ENCODE measurements at regions not wholly inside any gene's neighbourhood (a gene's known extent, or its start where the extent isn't known, plus 50 kb on each side); places are given as distances from the start of the nearest gene placed in this dataset.

DNA sequence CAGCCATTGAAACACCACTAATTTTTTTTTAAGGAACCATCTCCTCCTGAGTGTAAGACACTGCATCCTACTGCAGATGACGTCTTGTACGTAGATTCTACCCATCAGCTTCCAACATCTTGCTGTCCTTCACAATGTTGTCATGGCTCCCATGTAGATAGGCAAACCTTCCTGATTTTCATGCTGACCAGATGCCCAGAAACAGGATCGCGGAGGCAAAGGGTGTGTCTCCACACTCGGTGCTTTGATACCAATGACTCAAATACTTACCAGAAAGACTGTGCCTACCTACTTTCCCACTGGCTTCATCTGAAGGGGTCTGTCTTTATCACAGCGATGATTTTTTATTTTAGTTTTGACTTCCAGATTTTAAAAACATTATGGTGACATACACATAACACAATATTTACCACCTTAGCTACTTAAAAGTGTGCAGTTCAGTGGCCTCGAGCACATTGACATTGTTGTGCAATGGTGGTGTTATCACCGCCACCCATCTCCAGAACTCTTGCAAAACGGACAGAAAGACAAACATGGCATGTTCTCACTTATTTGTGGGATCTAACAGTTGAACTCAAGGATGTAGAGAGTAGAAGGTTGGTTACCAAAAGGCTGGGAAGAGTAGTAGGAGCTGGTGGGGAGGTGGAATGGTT lies 94.0 kb upstream of the PEG3 start:
- TF ChIP-seq, protein P1, sequence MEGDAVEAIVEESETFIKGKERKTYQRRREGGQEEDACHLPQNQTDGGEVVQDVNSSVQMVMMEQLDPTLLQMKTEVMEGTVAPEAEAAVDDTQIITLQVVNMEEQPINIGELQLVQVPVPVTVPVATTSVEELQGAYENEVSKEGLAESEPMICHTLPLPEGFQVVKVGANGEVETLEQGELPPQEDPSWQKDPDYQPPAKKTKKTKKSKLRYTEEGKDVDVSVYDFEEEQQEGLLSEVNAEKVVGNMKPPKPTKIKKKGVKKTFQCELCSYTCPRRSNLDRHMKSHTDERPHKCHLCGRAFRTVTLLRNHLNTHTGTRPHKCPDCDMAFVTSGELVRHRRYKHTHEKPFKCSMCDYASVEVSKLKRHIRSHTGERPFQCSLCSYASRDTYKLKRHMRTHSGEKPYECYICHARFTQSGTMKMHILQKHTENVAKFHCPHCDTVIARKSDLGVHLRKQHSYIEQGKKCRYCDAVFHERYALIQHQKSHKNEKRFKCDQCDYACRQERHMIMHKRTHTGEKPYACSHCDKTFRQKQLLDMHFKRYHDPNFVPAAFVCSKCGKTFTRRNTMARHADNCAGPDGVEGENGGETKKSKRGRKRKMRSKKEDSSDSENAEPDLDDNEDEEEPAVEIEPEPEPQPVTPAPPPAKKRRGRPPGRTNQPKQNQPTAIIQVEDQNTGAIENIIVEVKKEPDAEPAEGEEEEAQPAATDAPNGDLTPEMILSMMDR (IDR thresholded peaks at IDR 0.05): no peak
- TF ChIP-seq POLR2A (IDR thresholded peaks at IDR 0.05): no peak

Measured in adrenal gland (tissue), 5 donors.